ENCODE measurements at regions not wholly inside any gene's neighbourhood (a gene's known extent, or its start where the extent isn't known, plus 50 kb on each side); places are given as distances from the start of the nearest gene placed in this dataset.

DNA sequence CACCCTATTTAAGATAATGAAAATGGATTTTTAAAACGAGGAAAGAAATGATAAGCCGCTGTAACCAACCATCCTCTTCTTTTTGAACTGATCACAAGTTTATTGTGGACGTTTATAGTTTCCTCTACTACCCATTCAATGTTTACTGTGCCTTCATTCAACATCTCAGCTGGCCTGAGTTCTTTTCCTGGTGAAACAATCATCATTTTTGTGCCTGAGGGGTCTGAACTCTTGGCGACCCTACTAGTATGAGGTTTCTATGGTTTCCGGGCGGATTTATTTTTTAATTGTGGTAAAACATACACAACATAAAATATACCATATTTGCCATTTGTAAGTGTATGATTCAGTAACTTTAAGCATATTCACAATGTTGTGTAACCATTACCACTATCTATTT is 100.7 kb downstream of the SPRY1 start:
- no peak for DNase-seq (ENCODE audit: low spot score)

GRCh38 chr4:123501733-123502132 is 105.1 kb downstream of the SPRY1 start:
- DNase-seq (ENCODE audit: low spot score) = no peak

- no peak for DNase-seq (ENCODE audit: low spot score)
Measured at GRCh38 chr4:123503698-123504363, 107.2 kb downstream of the SPRY1 start.

DNA sequence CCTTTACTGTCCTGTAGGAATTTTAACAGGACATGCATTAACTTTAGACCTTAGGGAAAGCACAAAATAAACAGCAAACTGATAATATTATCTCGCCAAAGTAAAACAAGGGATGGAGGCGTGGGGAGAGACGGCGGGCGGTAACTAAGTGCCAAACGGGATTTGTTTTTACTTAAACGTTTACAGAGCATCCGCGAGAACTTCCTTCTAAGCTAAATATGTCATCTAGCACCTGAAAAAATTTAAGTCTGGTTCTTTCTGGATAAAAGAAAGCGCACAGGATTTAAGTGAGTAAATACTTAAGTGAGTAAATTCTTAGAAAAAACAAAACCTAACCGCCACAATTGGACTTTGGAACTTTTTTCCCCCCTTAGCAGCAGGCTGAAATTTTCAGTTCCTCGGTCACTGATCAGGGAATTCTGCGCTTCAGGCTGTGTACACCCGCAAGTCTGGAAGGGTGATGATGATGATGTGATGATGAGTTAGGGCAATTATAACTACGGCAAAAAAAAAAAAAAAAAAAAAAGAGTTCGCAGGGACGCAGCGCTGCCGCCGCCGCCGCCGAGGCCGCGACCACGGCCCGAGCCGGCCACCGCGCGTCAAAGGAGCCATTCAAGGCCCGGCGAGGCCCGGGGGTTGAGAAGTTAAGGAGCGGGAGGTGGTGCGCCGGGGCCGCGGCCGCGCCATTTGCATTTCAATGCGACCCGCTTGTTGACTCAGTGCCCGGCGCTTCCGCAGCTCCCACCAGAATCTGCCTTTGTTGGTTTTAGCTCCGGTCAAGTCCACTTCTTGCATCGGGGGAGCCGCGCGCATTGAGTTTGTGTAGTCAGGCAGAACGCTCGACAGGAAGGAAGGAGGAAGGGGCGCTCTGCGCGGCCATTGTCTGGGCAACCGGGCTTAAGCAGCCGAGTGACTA is 108.8 kb downstream of the SPRY1 start:
- no peak for DNase-seq (ENCODE audit: low spot score)

GRCh38 chr4:123506011-123506695 is 109.6 kb downstream of the SPRY1 start:
- DNase-seq (ENCODE audit: low spot score) = no peak

DNA sequence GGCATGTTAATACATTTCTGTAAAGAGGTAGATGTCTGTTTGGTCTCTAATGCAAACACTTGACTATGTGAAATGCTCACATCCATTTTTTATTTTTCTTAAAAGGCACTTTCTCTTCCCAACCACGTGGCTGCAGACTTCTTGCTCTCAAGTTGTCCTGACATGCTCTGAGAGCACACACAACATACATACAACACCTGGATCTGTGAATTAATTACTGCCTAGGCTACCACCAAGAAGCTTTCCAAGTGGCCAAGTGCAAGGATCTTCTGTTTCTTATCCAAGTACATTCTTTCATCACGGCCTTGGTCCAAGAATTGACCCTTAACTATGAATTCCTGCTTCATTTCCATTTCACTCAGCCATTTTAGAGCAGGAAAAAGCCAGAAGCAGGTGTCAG is 110.8 kb downstream of the SPRY1 start:
- no peak for DNase-seq (ENCODE audit: low spot score)

GRCh38 chr4:123510221-123510620 is 113.6 kb downstream of the SPRY1 start:
- no peak for DNase-seq (ENCODE audit: low spot score)

- no peak for DNase-seq (ENCODE audit: low spot score)
Measured at GRCh38 chr4:123510659-123511058, 114.1 kb downstream of the SPRY1 start.

DNA sequence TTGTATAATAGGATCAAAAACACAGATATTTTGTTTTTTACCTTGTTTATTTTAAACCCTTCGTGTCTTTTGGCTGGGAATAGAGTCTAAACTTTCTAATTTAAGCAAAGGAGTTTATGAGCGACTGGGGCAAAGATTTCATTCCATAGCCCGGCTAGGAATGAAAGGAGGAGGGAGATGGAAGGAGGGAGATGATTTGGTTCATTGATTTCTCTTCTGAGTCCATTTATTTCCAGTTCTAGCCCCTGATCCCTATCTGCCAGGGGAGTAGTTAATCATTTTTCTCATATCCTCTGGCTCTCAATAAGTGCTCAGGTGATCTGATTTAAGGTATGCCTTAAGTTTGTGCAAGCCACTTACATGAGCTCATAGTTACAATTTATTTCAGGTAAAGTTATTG is 120.0 kb downstream of the SPRY1 start:
- no peak for DNase-seq (ENCODE audit: low spot score)

GRCh38 chr4:123517176-123517575 is 120.6 kb downstream of the SPRY1 start:
- DNase-seq (ENCODE audit: low spot score) = no peak

DNA sequence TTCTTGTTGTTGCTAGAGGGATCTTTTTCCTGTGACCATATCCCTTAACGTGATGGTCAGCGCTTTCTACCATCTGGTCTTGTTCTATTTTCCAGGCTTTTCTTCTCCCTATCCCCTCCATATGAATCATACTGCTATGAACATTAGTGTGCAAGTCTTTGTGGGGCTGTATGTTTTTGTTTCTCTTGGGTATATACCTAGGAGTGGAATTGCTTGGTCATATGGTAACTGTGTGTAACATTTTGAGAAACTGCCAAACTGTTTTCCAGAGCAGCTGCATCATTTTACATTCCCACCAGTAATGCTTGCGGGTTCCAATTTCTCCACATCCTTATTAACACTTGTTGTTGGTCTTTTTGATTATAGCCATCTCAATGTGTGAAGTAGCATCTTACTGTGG is 121.4 kb downstream of the SPRY1 start:
- no peak for DNase-seq (ENCODE audit: low spot score)

DNA sequence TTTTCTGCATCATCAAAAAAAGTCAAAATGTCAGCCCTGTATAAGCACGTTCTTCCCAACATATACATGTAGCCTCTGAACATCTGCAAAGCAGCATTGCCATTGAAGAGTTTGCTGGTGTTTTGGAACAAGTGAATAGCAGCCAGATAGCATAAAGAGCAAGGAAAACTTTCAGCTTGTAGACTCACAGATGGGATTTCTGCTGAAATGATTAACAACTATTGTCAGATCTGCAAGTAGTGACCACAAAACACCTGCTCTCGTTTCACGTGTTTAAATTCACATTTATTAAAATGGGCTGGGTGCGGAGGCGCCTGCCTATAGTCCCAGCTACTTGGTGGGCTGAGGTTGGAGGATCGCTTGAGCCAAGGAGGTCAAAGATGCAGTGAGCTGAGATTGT is 123.7 kb downstream of the SPRY1 start:
- DNase-seq (ENCODE audit: low spot score) = no peak

DNA sequence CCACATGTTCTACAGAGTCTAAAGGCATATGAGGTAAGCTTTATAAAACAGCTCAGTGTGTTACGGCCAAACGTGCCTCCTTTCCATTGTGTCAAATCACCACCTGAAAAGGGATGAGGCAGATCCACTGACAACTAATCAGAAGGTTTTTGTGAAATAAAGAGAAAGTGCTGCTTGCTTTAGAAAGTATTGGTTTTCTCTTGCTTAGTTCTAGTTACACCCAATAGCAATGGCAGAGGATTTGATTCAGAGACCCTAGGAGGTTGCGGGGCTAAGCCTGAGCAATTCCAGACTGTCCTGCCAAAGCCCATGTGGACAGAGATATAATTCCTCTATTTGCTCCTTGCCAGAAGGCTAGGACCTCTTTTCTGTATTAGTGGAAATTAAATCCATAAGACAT is 125.5 kb downstream of the SPRY1 start:
- no peak for DNase-seq (ENCODE audit: low spot score)

DNA sequence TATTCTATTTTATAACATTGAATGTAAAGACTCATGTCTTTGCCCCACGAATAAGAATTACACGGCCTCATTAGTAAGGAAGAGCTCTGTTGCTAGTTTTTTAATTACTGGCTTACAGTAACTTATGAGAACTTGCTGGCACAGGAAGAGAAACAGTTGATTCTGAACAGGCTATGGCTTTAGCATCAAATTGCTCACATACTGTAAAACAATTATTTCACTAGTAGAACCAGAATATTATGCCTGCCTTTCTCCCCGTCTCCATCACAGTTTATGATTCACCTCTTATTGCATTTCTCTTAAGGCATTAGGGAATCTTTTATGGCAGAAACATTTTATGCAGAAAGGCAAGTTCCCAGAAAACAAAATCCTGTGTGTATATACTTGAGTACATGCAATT is 126.1 kb downstream of the SPRY1 start:
- no peak for DNase-seq (ENCODE audit: low spot score)

DNA sequence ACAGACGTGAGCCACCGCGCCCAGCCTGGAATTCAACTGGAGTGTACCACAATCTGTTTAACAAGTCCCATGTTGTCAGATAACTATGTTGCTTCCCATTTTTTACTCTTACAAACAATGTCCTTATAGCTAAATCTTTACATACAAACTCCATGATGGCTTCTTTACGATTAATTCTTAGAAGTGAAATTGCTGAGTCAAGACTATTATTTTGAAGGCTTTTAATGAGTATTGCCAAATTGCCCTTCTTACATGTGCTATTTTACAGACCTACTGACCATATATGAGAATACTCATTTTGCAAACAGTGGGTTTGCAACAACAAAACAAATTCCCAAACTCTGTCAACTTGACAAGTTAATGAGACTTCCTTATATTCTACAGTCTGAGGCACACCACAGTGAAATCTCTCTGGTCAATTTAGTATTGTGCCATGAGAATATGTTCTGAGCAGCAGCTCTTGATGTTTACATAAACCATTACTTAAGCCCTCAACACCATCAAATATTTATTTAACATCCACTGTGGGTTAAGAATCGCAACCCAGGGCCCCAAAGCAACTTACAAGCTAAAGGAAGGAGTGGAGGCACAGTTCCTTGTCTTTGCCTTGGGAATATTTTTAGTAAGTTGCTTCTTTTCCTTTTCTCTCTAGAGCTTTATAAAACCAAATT is 128.5 kb downstream of the SPRY1 start:
- DNase-seq (ENCODE audit: low spot score) = no peak

- DNase-seq (ENCODE audit: low spot score) = no peak
Measured at GRCh38 chr4:123526511-123526910, 129.9 kb downstream of the SPRY1 start.

- DNase-seq (ENCODE audit: low spot score) = no peak
Measured at GRCh38 chr4:123528501-123529277, 132.1 kb downstream of the SPRY1 start.

DNA sequence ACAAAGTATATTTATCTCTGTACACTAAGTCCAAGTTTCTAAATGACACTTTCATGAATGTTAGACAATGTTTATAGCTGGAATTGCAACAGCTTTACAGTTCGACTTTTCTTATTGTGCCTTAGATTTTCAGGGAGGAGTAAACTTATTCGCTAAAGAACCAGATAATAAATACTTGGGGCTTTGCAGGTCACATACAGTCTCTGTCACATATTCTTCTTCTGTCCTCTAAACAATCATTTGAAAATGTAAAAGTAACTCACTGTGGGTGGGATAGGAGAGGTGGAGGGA is 132.6 kb downstream of the SPRY1 start:
- no peak for DNase-seq (ENCODE audit: low spot score)

- DNase-seq (ENCODE audit: low spot score) = no peak
Measured at GRCh38 chr4:123530357-123530756, 133.8 kb downstream of the SPRY1 start.

- no peak for DNase-seq (ENCODE audit: low spot score)
Measured at GRCh38 chr4:123535037-123535748, 138.6 kb downstream of the SPRY1 start.

DNA sequence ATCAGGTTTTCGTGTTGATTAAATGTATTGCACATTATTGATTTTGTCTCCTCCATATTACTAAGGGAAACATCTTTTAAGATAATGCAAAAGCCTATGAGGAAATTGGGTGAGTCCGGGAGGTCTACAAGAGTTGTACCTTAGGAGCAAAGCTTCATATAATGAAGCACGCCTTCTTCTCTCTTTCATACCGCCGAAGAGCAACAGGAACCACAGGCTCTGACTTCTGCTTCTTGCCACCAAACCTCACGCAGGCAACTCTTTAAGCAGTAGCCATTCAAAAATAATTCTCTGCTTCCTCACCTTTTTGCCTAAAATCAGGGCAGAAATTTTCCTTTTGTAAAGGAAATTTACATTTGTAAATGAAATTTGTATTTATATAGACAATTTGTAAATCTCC is 139.6 kb downstream of the SPRY1 start:
- DNase-seq (ENCODE audit: low spot score) = no peak

Data from NAMALWA (cell line).